Activated naive CD4-positive, alpha-beta T cell treated with anti-CD3 and anti-CD28 coated beads for 36 hours (primary cell): ENCODE measurements at regions not wholly inside any gene's neighbourhood (a gene's known extent, or its start where the extent isn't known, plus 50 kb on each side); places are given as distances from the start of the nearest gene placed in this dataset.
"Not testable (repeated sequence)": the region's sequence is repeated elsewhere in the genome, so short reads cannot be mapped to it uniquely, and the experiment has no call there.

ENCODE experiments used
- CTCF ChIA-PET: fragments of 350-600 bp; sonication (Branson Sonifier 250); formaldehyde crosslinking; loops from one replicate; lab custom pipeline; 2021; ENCODE audit warnings: antibody characterized with exemption; lab: Charles Lee
- DNase-seq: peaks from one replicate; pipeline ENCODE4 v3.0.0-alpha.2; 2020
- H3K27ac Mint-ChIP-seq: one replicate; pipeline ENCODE4 v1.8.0; 2021; ENCODE audit warnings: mild to moderate bottlenecking, mixed read lengths
- H3K27me3 Mint-ChIP-seq: one replicate; pipeline ENCODE4 v1.8.0; 2021; ENCODE audit warnings: low read depth, mixed read lengths
- H3K36me3 Mint-ChIP-seq: one replicate; pipeline ENCODE4 v1.8.0; 2021; ENCODE audit warnings: low read depth, mixed read lengths
- H3K4me1 Mint-ChIP-seq: one replicate; pipeline ENCODE4 v1.8.0; 2021; ENCODE audit warnings: low read depth, mixed read lengths
- H3K4me3 Mint-ChIP-seq: one replicate; pipeline ENCODE4 v1.8.0; 2021; ENCODE audit warnings: mild to moderate bottlenecking, moderate library complexity, mixed read lengths
- H3K9me3 Mint-ChIP-seq: one replicate; pipeline ENCODE4 v1.8.0; 2021; ENCODE audit warnings: mixed read lengths
- intact Hi-C: fragments of 100-400 bp; cut with micrococcal nuclease; formaldehyde crosslinking; loops from one replicate; pipeline ENCODE4 v1.15.1; 2023

GRCh38 chr18:22563164-22563583 lies 145.5 kb upstream of the CTAGE1 start:
- intact Hi-C loops = loop anchor here (1.0 kb wide), 3 partner anchors 394 to 666 kb away; partner anchors contain the start of gene GATA6
- CTCF ChIA-PET = interaction anchor here (0.6 to 1.4 kb wide), 2 partner anchors 154 to 740 kb away, joined by 3 to 7 read pairs; no protein-coding TSS in a partner anchor
- Mint-ChIP-seq H3K36me3 (no peaks in the 10 kb centered on the region), H3K4me3 (no peak overlapping the region), H3K9me3 (no peaks in the 10 kb centered on the region), H3K4me1 (peaks cover 2% of the 10 kb centered on the region), H3K27me3 (peaks cover 23% of the 10 kb centered on the region), H3K27ac (no peak overlapping the region)
- DNase-seq = no peak

GRCh38 chr18:22564036-22564435 lies 146.3 kb upstream of the CTAGE1 start:
- CTCF ChIA-PET = interaction anchor here (1.4 kb wide), 1 partner anchor 155 kb away, joined by 3 read pairs; no protein-coding TSS in a partner anchor

GRCh38 chr18:22566703-22567420 lies 149.1 kb upstream of the CTAGE1 start:
- CTCF ChIA-PET = no interaction called here

More at GRCh38 chr18:22564036-22564435, 146.3 kb upstream of the CTAGE1 start:
- Mint-ChIP-seq H3K27me3 (peaks cover 20% of the 10 kb centered on the region), H3K9me3 (no peaks in the 10 kb centered on the region), H3K4me3 (no peak overlapping the region), H3K27ac (no peak overlapping the region), H3K36me3 (no peaks in the 10 kb centered on the region), H3K4me1 (peaks cover 2% of the 10 kb centered on the region)
- no peak for DNase-seq
- intact Hi-C loops = no loop called here

GRCh38 chr18:22567794-22568193 lies 150.1 kb upstream of the CTAGE1 start:
- H3K27ac Mint-ChIP-seq = no peak overlapping the region
- intact Hi-C loops = no loop called here
- H3K27me3 Mint-ChIP-seq = peaks cover 4% of the 10 kb centered on the region
- no peaks in the 10 kb centered on the region for H3K4me1 Mint-ChIP-seq
- CTCF ChIA-PET = no interaction called here
- no peak overlapping the region for H3K4me3 Mint-ChIP-seq
- DNase-seq = no peak
- no peaks in the 10 kb centered on the region for H3K9me3 Mint-ChIP-seq
- H3K36me3 Mint-ChIP-seq = no peaks in the 10 kb centered on the region

More at GRCh38 chr18:22566703-22567420, 149.1 kb upstream of the CTAGE1 start:
- Mint-ChIP-seq H3K27me3 (peaks cover 4% of the 10 kb centered on the region), H3K4me3 (no peak overlapping the region), H3K9me3 (no peaks in the 10 kb centered on the region), H3K36me3 (no peaks in the 10 kb centered on the region), H3K4me1 (no peaks in the 10 kb centered on the region), H3K27ac (no peak overlapping the region)
- no peak for DNase-seq
- intact Hi-C loops = no loop called here

GRCh38 chr18:22570492-22570891 lies 152.8 kb upstream of the CTAGE1 start:
- Mint-ChIP-seq H3K27me3 (no peaks in the 10 kb centered on the region), H3K27ac (no peak overlapping the region), H3K9me3 (no peaks in the 10 kb centered on the region), H3K4me3 (no peak overlapping the region), H3K4me1 (no peaks in the 10 kb centered on the region), H3K36me3 (no peaks in the 10 kb centered on the region)
- no peak for DNase-seq
- intact Hi-C loops = no loop called here
- CTCF ChIA-PET = interaction anchor here (0.6 kb wide), 1 partner anchor 540 kb away, joined by 3 read pairs; no protein-coding TSS in a partner anchor

GRCh38 chr18:22572341-22572740 lies 154.6 kb upstream of the CTAGE1 start:
- no peaks in the 10 kb centered on the region for H3K27me3 Mint-ChIP-seq
- H3K9me3 Mint-ChIP-seq = no peaks in the 10 kb centered on the region
- CTCF ChIA-PET = no interaction called here
- no peaks in the 10 kb centered on the region for H3K4me1 Mint-ChIP-seq
- no peak overlapping the region for H3K4me3 Mint-ChIP-seq
- H3K27ac Mint-ChIP-seq = no peak overlapping the region
- no peak for DNase-seq
- H3K36me3 Mint-ChIP-seq = no peaks in the 10 kb centered on the region
- intact Hi-C loops = no loop called here

GRCh38 chr18:22579271-22579670 lies 161.6 kb upstream of the CTAGE1 start:
- H3K36me3 Mint-ChIP-seq = no peaks in the 10 kb centered on the region
- no peak overlapping the region for H3K4me3 Mint-ChIP-seq
- no peaks in the 10 kb centered on the region for H3K27me3 Mint-ChIP-seq
- H3K4me1 Mint-ChIP-seq = no peaks in the 10 kb centered on the region
- H3K27ac Mint-ChIP-seq = no peak overlapping the region
- intact Hi-C loops = no loop called here
- CTCF ChIA-PET = no interaction called here
- no peak for DNase-seq
- H3K9me3 Mint-ChIP-seq = no peaks in the 10 kb centered on the region

GRCh38 chr18:22585333-22585732 lies 167.6 kb upstream of the CTAGE1 start:
- CTCF ChIA-PET = no interaction called here
- DNase-seq = no peak
- no peaks in the 10 kb centered on the region for H3K9me3 Mint-ChIP-seq
- H3K27ac Mint-ChIP-seq = no peak overlapping the region
- no peak overlapping the region for H3K4me3 Mint-ChIP-seq
- no peaks in the 10 kb centered on the region for H3K4me1 Mint-ChIP-seq
- no peaks in the 10 kb centered on the region for H3K36me3 Mint-ChIP-seq
- intact Hi-C loops = no loop called here
- H3K27me3 Mint-ChIP-seq = no peaks in the 10 kb centered on the region

GRCh38 chr18:22585821-22586220 lies 168.1 kb upstream of the CTAGE1 start:
- no peak for DNase-seq
- CTCF ChIA-PET = no interaction called here
- intact Hi-C loops = no loop called here
- H3K4me1 Mint-ChIP-seq = no peaks in the 10 kb centered on the region
- no peaks in the 10 kb centered on the region for H3K36me3 Mint-ChIP-seq
- H3K9me3 Mint-ChIP-seq = no peaks in the 10 kb centered on the region
- no peaks in the 10 kb centered on the region for H3K27me3 Mint-ChIP-seq
- H3K27ac Mint-ChIP-seq = no peak overlapping the region
- H3K4me3 Mint-ChIP-seq = no peak overlapping the region

GRCh38 chr18:22591222-22591621 lies 173.5 kb upstream of the CTAGE1 start:
- DNase-seq = no peak
- Mint-ChIP-seq H3K36me3 (no peaks in the 10 kb centered on the region), H3K27ac (no peak overlapping the region), H3K4me3 (no peak overlapping the region), H3K4me1 (no peaks in the 10 kb centered on the region), H3K27me3 (peaks cover 3% of the 10 kb centered on the region), H3K9me3 (no peaks in the 10 kb centered on the region)
- intact Hi-C loops = no loop called here
- CTCF ChIA-PET = no interaction called here

GRCh38 chr18:22594155-22594690 lies 176.5 kb upstream of the CTAGE1 start:
- Mint-ChIP-seq H3K36me3 (no peaks in the 10 kb centered on the region), H3K27ac (no peak overlapping the region), H3K4me1 (no peaks in the 10 kb centered on the region), H3K4me3 (no peak overlapping the region), H3K9me3 (no peaks in the 10 kb centered on the region), H3K27me3 (peaks cover 4% of the 10 kb centered on the region)
- no peak for DNase-seq
- intact Hi-C loops = no loop called here
- CTCF ChIA-PET = no interaction called here

- Mint-ChIP-seq H3K4me3 (no peak overlapping the region), H3K27ac (no peak overlapping the region), H3K36me3 (no peaks in the 10 kb centered on the region), H3K27me3 (peaks cover 8% of the 10 kb centered on the region), H3K9me3 (no peaks in the 10 kb centered on the region), H3K4me1 (no peaks in the 10 kb centered on the region)
- DNase-seq = no peak
- CTCF ChIA-PET = no interaction called here
- intact Hi-C loops = no loop called here
Observed at GRCh38 chr18:22601481-22601880, 183.8 kb upstream of the CTAGE1 start.

- intact Hi-C loops, CTCF ChIA-PET, H3K36me3 Mint-ChIP-seq, H3K4me3 Mint-ChIP-seq, H3K9me3 Mint-ChIP-seq, H3K4me1 Mint-ChIP-seq, H3K27ac Mint-ChIP-seq, DNase-seq, H3K27me3 Mint-ChIP-seq: not testable (repeated sequence)
Observed at GRCh38 chr18:22602456-22602855, 184.7 kb upstream of the CTAGE1 start.
